ENCODE measurements at regions not wholly inside any gene's neighbourhood (a gene's known extent, or its start where the extent isn't known, plus 50 kb on each side); places are given as distances from the start of the nearest gene placed in this dataset.

- TF ChIP-seq CTCF (IDR thresholded peaks at IDR 0.05 in 4 of 5, conservative IDR thresholded peaks at IDR 0.05 in 1 of 5), result no peak
- no peak for TF ChIP-seq POLR2A (IDR thresholded peaks at IDR 0.05)
These were observed 728.8 kb upstream of the IGFBP3 start for GRCh38 chr7:46649876-46650275.
